Endothelial cell of umbilical vein (primary cell): ENCODE measurements at regions not wholly inside any gene's neighbourhood (a gene's known extent, or its start where the extent isn't known, plus 50 kb on each side); places are given as distances from the start of the nearest gene placed in this dataset.

Experiments used
- BruUV-seq: library from RNA; stranded (reverse); fragments of 400-500 nt; replicated peaks from 2 replicates; lab custom pipeline; 2021; lab: Mats Ljungman, UMichigan
- CTCF ChIA-PET: fragments of 300-600, 350-600 bp; sonication (Branson Sonifier 250); formaldehyde crosslinking; loops from one replicate; lab custom pipeline; 2021; ENCODE audit warnings: antibody characterized with exemption, inconsistent platforms; lab: Charles Lee
- POLR2A ChIA-PET: fragments of 300-600, 350-600 bp; sonication (Branson Sonifier 250); formaldehyde crosslinking; loops from one replicate; lab custom pipeline; 2021; ENCODE audit warnings: antibody characterized with exemption, inconsistent platforms; lab: Charles Lee
- DNase-seq: peaks from one replicate; pipeline ENCODE4 v3.0.0-alpha.2; 2011; ENCODE audit warnings: low read depth, low spot score
- FAIRE-seq: peaks from 2 replicates; lab custom pipeline; 2011; peaks lifted over from hg19 to GRCh38; lab: Jason Lieb, UNC
- H2AFZ ChIP-seq: 2 replicates; pipeline ENCODE4 v1.6.0; 2012; ENCODE audit warnings: low read depth, low read length, control low read depth, inconsistent platforms
- H3K27ac ChIP-seq: 2 replicates; pipeline ENCODE4 v1.5.1; 2011; ENCODE audit warnings: low read depth, mild to moderate bottlenecking, control low read depth, low read length, moderate library complexity; ENCODE audit not compliant: insufficient read depth
- H3K27me3 ChIP-seq, 2 experiments: 2 replicates each; pipeline versions ENCODE4 v1.6.0 to v1.6.1; 2011; ENCODE audit warnings: low read length in 2 of 2, mixed read lengths in 1 of 2; ENCODE audit not compliant: control insufficient read depth in 2 of 2, insufficient read depth in 2 of 2
- H3K36me3 ChIP-seq, 2 experiments: 2 replicates in 1 of 2; 3 replicates in 1 of 2; pipeline ENCODE4 v1.5.1; 2011; ENCODE audit warnings: low read length in 2 of 2, mild to moderate bottlenecking in 1 of 2, moderate library complexity in 1 of 2; ENCODE audit not compliant: control insufficient read depth in 2 of 2, insufficient read depth in 2 of 2; ENCODE audit errors: extremely low read depth in 1 of 2
- H3K4me1 ChIP-seq: 3 replicates; pipeline ENCODE4 v1.5.1; 2011; ENCODE audit warnings: mild to moderate bottlenecking, low read length; ENCODE audit not compliant: control insufficient read depth, insufficient read depth; ENCODE audit errors: extremely low read depth
- H3K4me2 ChIP-seq: 2 replicates; pipeline ENCODE4 v1.6.1; 2011; ENCODE audit warnings: low read length, control low read depth, mixed read lengths; ENCODE audit not compliant: insufficient read depth
- H3K4me3 ChIP-seq, 3 experiments: fragments of 200-600 bp in 1 of 3; sonication (generic), shearing (Covaris generic) in 1 of 3; replicated peaks in 1 of 3; 2 replicates each; pipeline ENCODE4 v1.5.1; 2011 to 2016; ENCODE audit warnings: control low read depth in 3 of 3, low read length in 3 of 3, mild to moderate bottlenecking in 2 of 3, inconsistent platforms in 1 of 3, low read depth in 1 of 3, moderate library complexity in 1 of 3; ENCODE audit not compliant: insufficient read depth in 1 of 3
- H3K79me2 ChIP-seq: 2 replicates; pipeline ENCODE4 v1.6.0; 2012; ENCODE audit warnings: low read length, inconsistent platforms; ENCODE audit not compliant: control insufficient read depth, insufficient read depth
- H3K9ac ChIP-seq: replicated peaks from 2 replicates; pipeline ENCODE3; 2011; ENCODE audit warnings: low read length, control low read depth; ENCODE audit not compliant: insufficient read depth; ENCODE audit errors: extremely low read depth
- H3K9me1 ChIP-seq: replicated peaks from 3 replicates; pipeline ENCODE4 v1.6.0; 2011; ENCODE audit warnings: mild to moderate bottlenecking, low read length; ENCODE audit not compliant: control insufficient read depth, insufficient read depth; ENCODE audit errors: extremely low read depth
- H3K9me3 ChIP-seq: replicated peaks from 2 replicates; pipeline ENCODE4 v1.5.1; 2012; ENCODE audit warnings: low read length, inconsistent platforms; ENCODE audit not compliant: control insufficient read depth, insufficient read depth
- H4K20me1 ChIP-seq: replicated peaks from 2 replicates; pipeline ENCODE3; 2011; ENCODE audit warnings: mild to moderate bottlenecking, low read length; ENCODE audit not compliant: control insufficient read depth, insufficient read depth; ENCODE audit errors: extremely low read depth
- CTCF ChIP-seq, 2 donors: IDR thresholded peaks; 1 replicate in 1 of 2; 2 replicates in 1 of 2; pipeline ENCODE4 v1.5.1; 2011; ENCODE audit warnings: low read length in 2 of 2, mild to moderate bottlenecking in 2 of 2, moderate library complexity in 2 of 2, control low read depth in 1 of 2, inconsistent platforms in 1 of 2, low read depth in 1 of 2; ENCODE audit not compliant: insufficient read depth in 1 of 2; ENCODE audit errors: extremely low read depth in 1 of 2
- EZH2 ChIP-seq: IDR thresholded peaks from 2 replicates; pipeline ENCODE4 v1.6.1; 2012; ENCODE audit warnings: borderline replicate concordance, low read depth, mild to moderate bottlenecking, moderate library complexity, low read length, inconsistent platforms; ENCODE audit not compliant: severe bottlenecking
- FOS ChIP-seq: IDR thresholded peaks from 2 replicates; pipeline ENCODE4 v1.6.1; 2011; ENCODE audit warnings: mild to moderate bottlenecking, low read length, moderate library complexity, borderline replicate concordance; ENCODE audit not compliant: insufficient read depth
- GATA2 ChIP-seq: IDR thresholded peaks from 2 replicates; pipeline ENCODE4 v1.7.0; 2011; ENCODE audit warnings: low read depth, mild to moderate bottlenecking, moderate library complexity, mixed read lengths, low read length; ENCODE audit not compliant: insufficient read length, insufficient read depth
- JUN ChIP-seq: IDR thresholded peaks from 2 replicates; pipeline ENCODE4 v1.6.1; 2011; ENCODE audit warnings: borderline replicate concordance, low read depth; ENCODE audit not compliant: insufficient read length, insufficient read depth
- MYC ChIP-seq: IDR thresholded peaks from one replicate; pipeline ENCODE4 v1.6.1; 2011; ENCODE audit warnings: mild to moderate bottlenecking, low read depth, low read length
- POLR2A ChIP-seq: IDR thresholded peaks from 2 replicates; pipeline ENCODE4 v1.6.1; 2012; ENCODE audit warnings: low read depth, mild to moderate bottlenecking, control low read depth, low read length
- POLR2AphosphoS5 ChIP-seq: IDR thresholded peaks from 2 replicates; pipeline ENCODE4 v1.6.1; 2012; ENCODE audit warnings: low read depth, mild to moderate bottlenecking, control low read depth, low read length, moderate library complexity; ENCODE audit not compliant: insufficient read depth
- dilution Hi-C: fragments of 300-500 bp; cut with MboI; formaldehyde crosslinking; loops from one replicate; pipeline ENCODE4 v1.15.0; 2019; ENCODE audit warnings: low sequenced_read_pairs; ENCODE audit not compliant: extremely low pct_ligation_motif_present
- intact Hi-C: fragments of 100-400 bp; cut with micrococcal nuclease; formaldehyde crosslinking; loops from one replicate; pipeline ENCODE4 v1.10.0; 2022
- TF ChIP-seq, protein P1 (sequence below): IDR thresholded peaks from 2 replicates; pipeline ENCODE4 v1.6.1; 2011; ENCODE audit not compliant: insufficient read depth, insufficient read length

- no peaks in the 10 kb centered on the region for H3K79me2 ChIP-seq
- POLR2A ChIA-PET, result no interaction called here
- no TSS peak for BruUV-seq
- no peak for DNase-seq
- intact Hi-C loops (no loop called here), dilution Hi-C loops (no loop called here)
- H3K36me3 ChIP-seq, result no peaks in the 10 kb centered on the region
- no peaks in the 10 kb centered on the region for H3K9me1 ChIP-seq
- no peak overlapping the region for H3K27ac ChIP-seq
- CTCF ChIA-PET, result no interaction called here
- H2AFZ ChIP-seq, result no peak overlapping the region
- no peak overlapping the region for H3K4me2 ChIP-seq
- no peak overlapping the region for H3K4me3 ChIP-seq
- TF ChIP-seq JUN (no peak), CTCF (IDR thresholded peaks at IDR 0.05; ENCODE audit: extremely low read depth in 1 of 2, insufficient read depth in 1 of 2, low read depth in 1 of 2, low read length in 2 of 2) (no peak)
- H3K27me3 ChIP-seq, result peaks cover 0 to 7% of the 10 kb centered on the region in 2 experiments
- FAIRE-seq, result no peak
- H3K4me1 ChIP-seq, result no peaks in the 10 kb centered on the region
- H4K20me1 ChIP-seq, result no peaks in the 10 kb centered on the region
- H3K9ac ChIP-seq, result no peak overlapping the region
- no peaks in the 10 kb centered on the region for H3K9me3 ChIP-seq
Measured at GRCh38 chr14:61988240-61988639, 226.0 kb downstream of the SNAPC1 start.

DNA sequence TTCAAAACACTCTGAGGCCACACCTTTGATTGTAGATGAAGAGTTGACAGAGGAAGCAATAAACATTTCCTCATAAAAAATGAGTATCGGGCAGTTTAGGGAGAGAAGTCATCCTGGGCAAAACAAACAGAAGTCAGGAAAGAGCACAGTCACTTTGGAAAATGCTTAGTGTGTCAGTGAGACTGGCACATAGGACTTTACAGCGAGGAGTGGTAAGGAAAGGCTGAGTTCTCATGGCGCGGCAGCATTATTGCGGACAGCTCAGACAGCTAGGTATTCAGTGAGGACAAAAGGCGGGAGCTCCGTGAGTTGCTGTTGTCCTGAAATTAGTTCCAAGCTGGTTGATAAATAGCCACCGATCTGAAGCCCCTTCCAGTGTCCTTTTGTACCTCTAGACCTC lies 229.9 kb downstream of the SNAPC1 start:
- H2AFZ ChIP-seq, result no peak overlapping the region
- no peaks in the 10 kb centered on the region for H3K9me3 ChIP-seq
- no peak overlapping the region for H3K9ac ChIP-seq
- no peak overlapping the region for H3K4me2 ChIP-seq
- intact Hi-C loops, result no loop called here
- dilution Hi-C loops, result no loop called here
- no peak for FAIRE-seq
- no peaks in the 10 kb centered on the region for H3K4me1 ChIP-seq
- H3K27me3 ChIP-seq, result peaks cover 3 to 4% of the 10 kb centered on the region in 2 experiments
- no peak overlapping the region for H3K4me3 ChIP-seq
- no TSS peak for BruUV-seq
- ChIA-PET CTCF (no interaction called here), POLR2A (no interaction called here)
- TF ChIP-seq GATA2 (no peak), CTCF (IDR thresholded peaks at IDR 0.05; ENCODE audit: extremely low read depth in 1 of 2, insufficient read depth in 1 of 2, low read depth in 1 of 2, low read length in 2 of 2) (no peak), POLR2A (no peak), JUN (no peak), MYC (no peak), POLR2AphosphoS5 (no peak), FOS (no peak), EZH2 (no peak)
- TF ChIP-seq, protein P1, sequence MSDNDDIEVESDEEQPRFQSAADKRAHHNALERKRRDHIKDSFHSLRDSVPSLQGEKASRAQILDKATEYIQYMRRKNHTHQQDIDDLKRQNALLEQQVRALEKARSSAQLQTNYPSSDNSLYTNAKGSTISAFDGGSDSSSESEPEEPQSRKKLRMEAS, result no peak
- H3K9me1 ChIP-seq, result no peaks in the 10 kb centered on the region
- no peaks in the 10 kb centered on the region for H4K20me1 ChIP-seq
- no peak overlapping the region for H3K27ac ChIP-seq
- no peaks in the 10 kb centered on the region for H3K79me2 ChIP-seq
- H3K36me3 ChIP-seq, result no peaks in the 10 kb centered on the region
- DNase-seq, result no peak
